NT2/D1 (cell line): ENCODE measurements at regions not wholly inside any gene's neighbourhood (a gene's known extent, or its start where the extent isn't known, plus 50 kb on each side); places are given as distances from the start of the nearest gene placed in this dataset.
A peak's percentile ranks its signal among the peaks of the same experiment; 100 is the strongest.
"Not testable (repeated sequence)": the region's sequence is repeated elsewhere in the genome, so short reads cannot be mapped to it uniquely, and the experiment has no call there.

Source experiments
- DNase-seq: peaks from one replicate; pipeline ENCODE4 v3.0.0-alpha.2; 2011; ENCODE audit warnings: low read depth, low spot score
- H3K27me3 ChIP-seq: 2 replicates; pipeline ENCODE4 v1.6.0; 2011; ENCODE audit warnings: mild to moderate bottlenecking; ENCODE audit not compliant: insufficient read length, insufficient read depth
- H3K36me3 ChIP-seq: 2 replicates; pipeline ENCODE4 v1.6.1; 2011; ENCODE audit warnings: mild to moderate bottlenecking, low read length, mixed read lengths; ENCODE audit not compliant: insufficient read depth, insufficient read length
- H3K4me1 ChIP-seq: 2 replicates; pipeline ENCODE4 v1.5.1; 2011; ENCODE audit not compliant: insufficient read depth, insufficient read length
- H3K4me3 ChIP-seq: 2 replicates; pipeline ENCODE4 v1.5.1; 2011; ENCODE audit warnings: low read depth; ENCODE audit not compliant: insufficient read length
- H3K9ac ChIP-seq: 2 replicates; pipeline ENCODE4 v1.6.0; 2011; ENCODE audit warnings: low read depth; ENCODE audit not compliant: insufficient read length
- H3K9me3 ChIP-seq: 2 replicates; pipeline ENCODE4 v1.5.1; 2011; ENCODE audit warnings: mild to moderate bottlenecking, low read length; ENCODE audit not compliant: insufficient read depth
- SUZ12 ChIP-seq: IDR thresholded peaks from 2 replicates; pipeline ENCODE4 v1.6.1; 2011; ENCODE audit not compliant: insufficient read length, insufficient read depth; ENCODE audit errors: extremely low read depth
- YY1 ChIP-seq: IDR thresholded peaks from 2 replicates; pipeline ENCODE4 v1.6.1; 2011; ENCODE audit not compliant: insufficient read length, insufficient read depth
- ZNF274 ChIP-seq: IDR thresholded peaks from 2 replicates; pipeline ENCODE4 v1.6.1; 2011; ENCODE audit warnings: mild to moderate bottlenecking, low read depth, low read length

GRCh38 chr3:80898211-80898610 lies 863.2 kb downstream of the GBE1 start:
- no peak overlapping the region for H3K9ac ChIP-seq
- H3K27me3 ChIP-seq = no peaks in the 10 kb centered on the region

GRCh38 chr3:80897005-80897404 lies 864.4 kb downstream of the GBE1 start:
- H3K4me1 ChIP-seq, H3K4me3 ChIP-seq, H3K27me3 ChIP-seq, H3K9me3 ChIP-seq, H3K36me3 ChIP-seq, H3K9ac ChIP-seq: not testable (repeated sequence)
- DNase-seq = peak; percentile 27

More at GRCh38 chr3:80898211-80898610, 863.2 kb downstream of the GBE1 start:
- DNase-seq = no peak
- Histone ChIP-seq H3K36me3 (no peaks in the 10 kb centered on the region), H3K9me3 (peaks cover 10% of the 10 kb centered on the region), H3K4me1 (no peaks in the 10 kb centered on the region), H3K4me3 (no peak overlapping the region)
- TF ChIP-seq SUZ12 = no peak
- TF ChIP-seq YY1 = no peak
- no peak for TF ChIP-seq ZNF274

GRCh38 chr3:80890571-80890970 lies 870.9 kb downstream of the GBE1 start:
- no peak for TF ChIP-seq YY1
- no peak for TF ChIP-seq SUZ12
- TF ChIP-seq ZNF274 = no peak
- Histone ChIP-seq H3K27me3 (no peaks in the 10 kb centered on the region), H3K9me3 (no peaks in the 10 kb centered on the region), H3K9ac (no peak overlapping the region), H3K36me3 (no peaks in the 10 kb centered on the region), H3K4me1 (no peaks in the 10 kb centered on the region), H3K4me3 (no peak overlapping the region)
- DNase-seq = no peak

GRCh38 chr3:80889535-80889934 lies 871.9 kb downstream of the GBE1 start:
- Histone ChIP-seq H3K27me3 (no peaks in the 10 kb centered on the region), H3K9me3 (no peaks in the 10 kb centered on the region), H3K4me1 (no peaks in the 10 kb centered on the region), H3K9ac (no peak overlapping the region), H3K36me3 (no peaks in the 10 kb centered on the region), H3K4me3 (no peak overlapping the region)
- TF ChIP-seq SUZ12 = no peak
- no peak for TF ChIP-seq YY1
- TF ChIP-seq ZNF274 = no peak
- DNase-seq = no peak

- H3K9ac ChIP-seq = no peak overlapping the region
- no peak overlapping the region for H3K4me3 ChIP-seq
- H3K9me3 ChIP-seq = peaks cover 9% of the 10 kb centered on the region; the same call in 1 of the 2 replicates
- H3K4me1 ChIP-seq = no peaks in the 10 kb centered on the region
- H3K27me3 ChIP-seq = no peaks in the 10 kb centered on the region
- no peaks in the 10 kb centered on the region for H3K36me3 ChIP-seq
- DNase-seq = no peak
- no peak for TF ChIP-seq SUZ12
- no peak for TF ChIP-seq YY1
- TF ChIP-seq ZNF274 = no peak
Observed at GRCh38 chr3:80870476-80871041, 890.9 kb downstream of the GBE1 start.

GRCh38 chr3:80855482-80855881 lies 906.0 kb downstream of the GBE1 start:
- no peak for TF ChIP-seq YY1
- TF ChIP-seq ZNF274 = no peak
- no peak for TF ChIP-seq SUZ12
- H3K9ac ChIP-seq = no peak overlapping the region
- no peaks in the 10 kb centered on the region for H3K9me3 ChIP-seq
- H3K4me1 ChIP-seq = no peaks in the 10 kb centered on the region
- no peak for DNase-seq
- no peaks in the 10 kb centered on the region for H3K36me3 ChIP-seq
- H3K27me3 ChIP-seq = no peaks in the 10 kb centered on the region
- H3K4me3 ChIP-seq = no peak overlapping the region

GRCh38 chr3:80836395-80836794 lies 925.0 kb downstream of the GBE1 start:
- TF ChIP-seq SUZ12 (no peak), ZNF274 (no peak)
- H3K4me3 ChIP-seq = no peak overlapping the region

GRCh38 chr3:80807577-80807976 lies 953.9 kb downstream of the GBE1 start:
- no peak for TF ChIP-seq SUZ12

More at GRCh38 chr3:80836395-80836794, 925.0 kb downstream of the GBE1 start:
- Histone ChIP-seq H3K36me3 (no peaks in the 10 kb centered on the region), H3K9me3 (no peaks in the 10 kb centered on the region), H3K4me1 (no peaks in the 10 kb centered on the region), H3K27me3 (no peaks in the 10 kb centered on the region), H3K9ac (no peak overlapping the region)
- DNase-seq = no peak

More at GRCh38 chr3:80807577-80807976, 953.9 kb downstream of the GBE1 start:
- no peaks in the 10 kb centered on the region for H3K4me1 ChIP-seq
- DNase-seq = no peak
- no peaks in the 10 kb centered on the region for H3K36me3 ChIP-seq
- no peaks in the 10 kb centered on the region for H3K9me3 ChIP-seq
- H3K27me3 ChIP-seq = no peaks in the 10 kb centered on the region
- H3K4me3 ChIP-seq = no peak overlapping the region
- no peak overlapping the region for H3K9ac ChIP-seq
